Limb (tissue), 2 donors: ENCODE measurements at regions not wholly inside any gene's neighbourhood (a gene's known extent, or its start where the extent isn't known, plus 50 kb on each side); places are given as distances from the start of the nearest gene placed in this dataset.

Experiments used
- DNase-seq, 2 donors: peaks; one replicate each; pipeline ENCODE4 v3.0.0-alpha.2; 2016; ENCODE audit errors: extremely low spot score in 2 of 2

- DNase-seq = no peak
Observed at GRCh38 chr9:13759551-13759950, 480.1 kb upstream of the MPDZ start.

- peak in 1 of 2 donors; percentile 14 for DNase-seq
Observed at GRCh38 chr9:13758936-13759335, 479.4 kb upstream of the MPDZ start.

- no peak for DNase-seq
Observed at GRCh38 chr9:13756943-13757342, 477.5 kb upstream of the MPDZ start.

GRCh38 chr9:13755551-13755950, 476.1 kb upstream of the MPDZ start:
- no peak for DNase-seq

- DNase-seq = no peak
Observed at GRCh38 chr9:13750639-13751038, 471.1 kb upstream of the MPDZ start.

GRCh38 chr9:13750061-13750460, 470.6 kb upstream of the MPDZ start:
- DNase-seq = no peak

GRCh38 chr9:13746876-13747275, 467.4 kb upstream of the MPDZ start:
- DNase-seq = no peak

GRCh38 chr9:13744261-13744901, 464.9 kb upstream of the MPDZ start:
- no peak for DNase-seq

- no peak for DNase-seq
Observed at GRCh38 chr9:13737885-13738284, 458.4 kb upstream of the MPDZ start.

- DNase-seq = peak in 1 of 2 donors; percentile 50
Observed at GRCh38 chr9:13735181-13735580, 455.7 kb upstream of the MPDZ start.

- DNase-seq = no peak
Observed at GRCh38 chr9:13734601-13735000, 455.1 kb upstream of the MPDZ start.

- DNase-seq = no peak
Observed at GRCh38 chr9:13732290-13732689, 452.8 kb upstream of the MPDZ start.

- no peak for DNase-seq
Observed at GRCh38 chr9:13731637-13732036, 452.1 kb upstream of the MPDZ start.

GRCh38 chr9:13729955-13730354, 450.5 kb upstream of the MPDZ start:
- no peak for DNase-seq

- no peak for DNase-seq
Observed at GRCh38 chr9:13728917-13729811, 449.7 kb upstream of the MPDZ start.

GRCh38 chr9:13728131-13728530, 448.6 kb upstream of the MPDZ start:
- no peak for DNase-seq

GRCh38 chr9:13726746-13727145, 447.3 kb upstream of the MPDZ start:
- DNase-seq = no peak

GRCh38 chr9:13725516-13725915, 446.0 kb upstream of the MPDZ start:
- no peak for DNase-seq

- DNase-seq = peak in 1 of 2 donors; percentile 48
Observed at GRCh38 chr9:13721481-13722235, 442.2 kb upstream of the MPDZ start.

- DNase-seq = no peak
Observed at GRCh38 chr9:13719981-13720676, 440.6 kb upstream of the MPDZ start.

GRCh38 chr9:13719446-13719845, 440.0 kb upstream of the MPDZ start:
- no peak for DNase-seq

GRCh38 chr9:13718539-13718938, 439.0 kb upstream of the MPDZ start:
- no peak for DNase-seq
